ENCODE measurements at regions not wholly inside any gene's neighbourhood (a gene's known extent, or its start where the extent isn't known, plus 50 kb on each side); places are given as distances from the start of the nearest gene placed in this dataset.

GRCh38 chr14:71702786-71703185 is 229.4 kb upstream of the RGS6 start:
- Mint-ChIP-seq H3K9me3 (no peaks in the 10 kb centered on the region), H3K36me3 (peaks cover 27% of the 10 kb centered on the region), H3K4me3 (no peak overlapping the region), H3K4me1 (ENCODE audit: unreplicated experiment) (peaks cover 15% of the 10 kb centered on the region), H3K27ac (peak overlapping the region; percentile 27), H3K27me3 (no peaks in the 10 kb centered on the region)
- DNase-seq (ENCODE audit: extremely low spot score, unreplicated experiment), result no peak
- no peak for TF ChIP-seq CTCF (conservative IDR thresholded peaks at IDR 0.05)

DNA sequence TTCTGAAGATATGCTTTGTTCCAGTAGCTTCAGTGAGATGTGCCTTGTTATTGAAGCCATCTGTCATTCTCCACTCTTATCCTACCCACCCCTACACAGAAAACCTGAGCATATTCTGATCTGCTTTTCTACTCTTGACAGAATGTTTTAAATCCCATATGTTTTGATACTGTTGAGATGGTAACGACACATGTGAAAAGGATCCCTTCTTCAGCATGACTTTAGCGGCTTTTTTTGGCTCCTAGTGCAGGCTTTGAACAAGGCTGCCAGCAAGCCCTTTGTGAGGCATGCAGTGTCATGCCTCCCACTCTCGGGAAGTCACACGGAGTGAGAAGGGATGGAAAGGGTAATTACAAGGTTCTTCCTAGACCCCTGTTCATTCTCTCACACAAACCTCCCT is 228.8 kb upstream of the RGS6 start:
- Mint-ChIP-seq H3K9me3 (no peaks in the 10 kb centered on the region), H3K4me1 (ENCODE audit: unreplicated experiment) (peaks cover 15% of the 10 kb centered on the region), H3K27me3 (no peaks in the 10 kb centered on the region), H3K4me3 (no peak overlapping the region), H3K36me3 (peaks cover 27% of the 10 kb centered on the region), H3K27ac (no peak overlapping the region)
- TF ChIP-seq CTCF (conservative IDR thresholded peaks at IDR 0.05), result no peak
- DNase-seq (ENCODE audit: extremely low spot score, unreplicated experiment), result no peak

DNA sequence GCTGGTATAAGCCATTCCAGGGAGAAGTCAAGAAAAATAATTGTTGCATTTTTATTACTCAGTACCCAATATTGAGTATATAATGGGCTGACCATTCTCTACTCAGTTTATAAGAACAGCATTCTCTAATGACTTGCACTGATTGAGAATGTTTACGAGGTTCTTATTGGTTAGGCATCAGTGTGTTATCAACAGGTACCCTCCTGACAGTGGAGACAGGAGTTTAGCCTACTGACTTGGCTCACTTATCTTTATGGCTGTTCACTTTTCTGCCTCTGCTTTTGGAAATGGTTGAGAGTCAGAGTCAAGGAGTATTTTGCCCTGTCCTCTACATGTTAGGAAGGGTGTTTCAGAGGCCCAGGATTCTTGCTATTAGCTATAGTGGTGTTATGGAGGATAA is 228.0 kb upstream of the RGS6 start:
- no peaks in the 10 kb centered on the region for H3K27me3 Mint-ChIP-seq
- TF ChIP-seq CTCF (conservative IDR thresholded peaks at IDR 0.05), result no peak
- no peaks in the 10 kb centered on the region for H3K9me3 Mint-ChIP-seq
- peaks cover 15% of the 10 kb centered on the region for H3K4me1 Mint-ChIP-seq (ENCODE audit: unreplicated experiment)
- peaks cover 26% of the 10 kb centered on the region for H3K36me3 Mint-ChIP-seq
- no peak overlapping the region for H3K4me3 Mint-ChIP-seq
- no peak overlapping the region for H3K27ac Mint-ChIP-seq
- no peak for DNase-seq (ENCODE audit: extremely low spot score, unreplicated experiment)

DNA sequence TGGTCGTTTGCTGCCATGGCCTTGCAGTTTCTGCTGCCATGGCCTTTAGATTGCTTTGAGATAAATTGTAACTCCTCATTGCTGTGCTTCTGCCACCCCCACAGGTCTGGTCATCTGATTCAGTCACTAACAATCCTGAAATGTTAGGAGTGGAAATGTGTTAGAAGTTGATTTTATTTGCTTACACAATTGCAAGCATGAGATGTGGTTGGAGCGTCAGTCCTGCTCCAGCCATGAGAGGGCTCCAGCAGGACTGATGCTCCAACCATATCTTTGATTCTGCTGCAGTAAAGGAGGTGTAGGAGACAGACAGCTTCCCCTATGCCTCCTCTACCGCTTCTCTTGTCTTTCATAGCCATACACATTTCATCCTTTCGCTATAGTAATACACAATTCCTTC is 226.8 kb upstream of the RGS6 start:
- no peak for DNase-seq (ENCODE audit: extremely low spot score, unreplicated experiment)
- no peak overlapping the region for H3K27ac Mint-ChIP-seq
- TF ChIP-seq CTCF (conservative IDR thresholded peaks at IDR 0.05), result no peak
- H3K4me1 Mint-ChIP-seq (ENCODE audit: unreplicated experiment), result peaks cover 15% of the 10 kb centered on the region
- H3K36me3 Mint-ChIP-seq, result peaks cover 17% of the 10 kb centered on the region
- H3K9me3 Mint-ChIP-seq, result no peaks in the 10 kb centered on the region
- H3K27me3 Mint-ChIP-seq, result no peaks in the 10 kb centered on the region
- H3K4me3 Mint-ChIP-seq, result no peak overlapping the region

- no peak for DNase-seq (ENCODE audit: extremely low spot score, unreplicated experiment)
- no peak for TF ChIP-seq CTCF (conservative IDR thresholded peaks at IDR 0.05)
- Mint-ChIP-seq H3K4me3 (no peak overlapping the region), H3K27ac (no peak overlapping the region), H3K36me3 (peaks cover 17% of the 10 kb centered on the region), H3K9me3 (no peaks in the 10 kb centered on the region), H3K27me3 (no peaks in the 10 kb centered on the region), H3K4me1 (ENCODE audit: unreplicated experiment) (peaks cover 14% of the 10 kb centered on the region)
Measured at GRCh38 chr14:71709076-71709475, 223.2 kb upstream of the RGS6 start.

GRCh38 chr14:71709987-71710386 is 222.2 kb upstream of the RGS6 start:
- H3K36me3 Mint-ChIP-seq, result peaks cover 17% of the 10 kb centered on the region
- H3K4me1 Mint-ChIP-seq (ENCODE audit: unreplicated experiment), result peaks cover 14% of the 10 kb centered on the region
- no peak for DNase-seq (ENCODE audit: extremely low spot score, unreplicated experiment)
- H3K4me3 Mint-ChIP-seq, result no peak overlapping the region
- H3K27me3 Mint-ChIP-seq, result no peaks in the 10 kb centered on the region
- no peak for TF ChIP-seq CTCF (conservative IDR thresholded peaks at IDR 0.05)
- no peaks in the 10 kb centered on the region for H3K9me3 Mint-ChIP-seq
- H3K27ac Mint-ChIP-seq, result no peak overlapping the region

Measured in type B pancreatic cell (in vitro differentiated cells).